ENCODE measurements at regions not wholly inside any gene's neighbourhood (a gene's known extent, or its start where the extent isn't known, plus 50 kb on each side); places are given as distances from the start of the nearest gene placed in this dataset.

- TF ChIP-seq, protein P1, sequence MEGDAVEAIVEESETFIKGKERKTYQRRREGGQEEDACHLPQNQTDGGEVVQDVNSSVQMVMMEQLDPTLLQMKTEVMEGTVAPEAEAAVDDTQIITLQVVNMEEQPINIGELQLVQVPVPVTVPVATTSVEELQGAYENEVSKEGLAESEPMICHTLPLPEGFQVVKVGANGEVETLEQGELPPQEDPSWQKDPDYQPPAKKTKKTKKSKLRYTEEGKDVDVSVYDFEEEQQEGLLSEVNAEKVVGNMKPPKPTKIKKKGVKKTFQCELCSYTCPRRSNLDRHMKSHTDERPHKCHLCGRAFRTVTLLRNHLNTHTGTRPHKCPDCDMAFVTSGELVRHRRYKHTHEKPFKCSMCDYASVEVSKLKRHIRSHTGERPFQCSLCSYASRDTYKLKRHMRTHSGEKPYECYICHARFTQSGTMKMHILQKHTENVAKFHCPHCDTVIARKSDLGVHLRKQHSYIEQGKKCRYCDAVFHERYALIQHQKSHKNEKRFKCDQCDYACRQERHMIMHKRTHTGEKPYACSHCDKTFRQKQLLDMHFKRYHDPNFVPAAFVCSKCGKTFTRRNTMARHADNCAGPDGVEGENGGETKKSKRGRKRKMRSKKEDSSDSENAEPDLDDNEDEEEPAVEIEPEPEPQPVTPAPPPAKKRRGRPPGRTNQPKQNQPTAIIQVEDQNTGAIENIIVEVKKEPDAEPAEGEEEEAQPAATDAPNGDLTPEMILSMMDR (IDR thresholded peaks at IDR 0.05) = no peak
- TF ChIP-seq NR3C1 (IDR thresholded peaks at IDR 0.05) (no peak), RFX5 (IDR thresholded peaks at IDR 0.05) (no peak), ELK1 (IDR thresholded peaks at IDR 0.05; ENCODE audit: low read depth, low read length) (no peak), EHMT2 (IDR thresholded peaks at IDR 0.05; ENCODE audit: low read depth) (no peak), EP300 (IDR thresholded peaks at IDR 0.05) (no peak), POLR2A (IDR thresholded peaks at IDR 0.05; ENCODE audit: low read length) (no peak)
These were observed 294.0 kb upstream of the TBC1D5 start for GRCh38 chr3:18036450-18036815.

Data from A549 (cell line).